ENCODE measurements at regions not wholly inside any gene's neighbourhood (a gene's known extent, or its start where the extent isn't known, plus 50 kb on each side); places are given as distances from the start of the nearest gene placed in this dataset.

DNA sequence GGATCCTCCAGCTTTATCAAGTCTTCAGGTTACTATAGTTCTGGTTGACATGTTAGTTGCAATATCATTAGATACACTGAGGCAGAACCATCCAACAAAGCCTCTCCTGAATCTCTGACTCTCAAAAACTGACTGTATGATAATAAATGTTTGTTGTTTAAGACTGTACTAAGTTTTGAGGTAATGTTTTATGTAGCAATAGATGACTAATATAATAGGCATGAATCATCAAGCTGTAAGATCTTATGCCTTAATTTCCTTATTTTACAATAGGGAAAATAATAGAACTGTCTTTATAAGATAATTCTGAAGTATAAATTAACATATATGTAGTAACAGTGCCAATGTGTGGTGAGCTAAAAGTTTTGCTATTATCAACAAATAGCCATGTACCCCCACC is 88.9 kb upstream of the TBC1D5 start:
- Mint-ChIP-seq H3K4me1 (peaks cover 16% of the 10 kb centered on the region), H3K27me3 (ENCODE audit: insufficient read depth) (no peaks in the 10 kb centered on the region), H3K4me3 (no peak overlapping the region), H3K36me3 (ENCODE audit: low read depth) (no peaks in the 10 kb centered on the region), H3K9me3 (no peaks in the 10 kb centered on the region), H3K27ac (no peak overlapping the region)
- Histone ChIP-seq H3K36me3 (ENCODE audit: control insufficient read depth, insufficient read depth, low read length) (no peaks in the 10 kb centered on the region), H3K9me3 (ENCODE audit: control insufficient read depth, low read length) (no peaks in the 10 kb centered on the region), H3K4me1 (ENCODE audit: control insufficient read depth, insufficient read depth, low read length) (peaks cover 5% of the 10 kb centered on the region), H3K27ac (ENCODE audit: low read depth, low read length) (no peak overlapping the region), H3K9ac (ENCODE audit: extremely low read depth, low read length, poor library complexity, severe bottlenecking) (no peak overlapping the region), H3K27me3 (ENCODE audit: control insufficient read depth, insufficient read depth, low read length, poor library complexity, severe bottlenecking) (no peaks in the 10 kb centered on the region), H3K4me3 (ENCODE audit: low read length) (no peak overlapping the region)
- DNase-seq = no peak
- TF ChIP-seq, protein P1, sequence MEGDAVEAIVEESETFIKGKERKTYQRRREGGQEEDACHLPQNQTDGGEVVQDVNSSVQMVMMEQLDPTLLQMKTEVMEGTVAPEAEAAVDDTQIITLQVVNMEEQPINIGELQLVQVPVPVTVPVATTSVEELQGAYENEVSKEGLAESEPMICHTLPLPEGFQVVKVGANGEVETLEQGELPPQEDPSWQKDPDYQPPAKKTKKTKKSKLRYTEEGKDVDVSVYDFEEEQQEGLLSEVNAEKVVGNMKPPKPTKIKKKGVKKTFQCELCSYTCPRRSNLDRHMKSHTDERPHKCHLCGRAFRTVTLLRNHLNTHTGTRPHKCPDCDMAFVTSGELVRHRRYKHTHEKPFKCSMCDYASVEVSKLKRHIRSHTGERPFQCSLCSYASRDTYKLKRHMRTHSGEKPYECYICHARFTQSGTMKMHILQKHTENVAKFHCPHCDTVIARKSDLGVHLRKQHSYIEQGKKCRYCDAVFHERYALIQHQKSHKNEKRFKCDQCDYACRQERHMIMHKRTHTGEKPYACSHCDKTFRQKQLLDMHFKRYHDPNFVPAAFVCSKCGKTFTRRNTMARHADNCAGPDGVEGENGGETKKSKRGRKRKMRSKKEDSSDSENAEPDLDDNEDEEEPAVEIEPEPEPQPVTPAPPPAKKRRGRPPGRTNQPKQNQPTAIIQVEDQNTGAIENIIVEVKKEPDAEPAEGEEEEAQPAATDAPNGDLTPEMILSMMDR (conservative IDR thresholded peaks at IDR 0.05) = no peak

DNA sequence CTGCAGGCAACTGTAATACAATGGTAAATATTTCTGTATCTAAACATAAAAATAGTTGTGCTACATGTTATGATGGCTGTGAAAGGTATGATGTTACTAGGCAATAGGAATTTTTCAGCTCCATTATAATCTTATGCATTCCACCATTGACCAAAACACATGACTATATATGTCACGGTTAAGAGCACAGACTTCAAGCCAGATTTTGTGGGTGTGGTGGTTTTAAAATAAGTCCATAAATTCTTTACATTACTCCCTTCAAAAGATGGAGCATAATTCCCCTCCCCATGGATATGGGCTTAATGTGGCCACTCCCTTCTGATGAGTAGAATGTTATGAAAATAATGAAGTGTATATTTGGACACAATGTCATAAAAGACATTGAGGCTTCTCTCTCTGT is 88.4 kb upstream of the TBC1D5 start:
- DNase-seq = no peak
- Mint-ChIP-seq H3K27ac (no peak overlapping the region), H3K4me1 (peaks cover 11% of the 10 kb centered on the region), H3K36me3 (ENCODE audit: low read depth) (no peaks in the 10 kb centered on the region), H3K27me3 (ENCODE audit: insufficient read depth) (no peaks in the 10 kb centered on the region), H3K9me3 (no peaks in the 10 kb centered on the region), H3K4me3 (no peak overlapping the region)
- TF ChIP-seq, protein P1 (conservative IDR thresholded peaks at IDR 0.05) = no peak
- Histone ChIP-seq H3K9me3 (ENCODE audit: control insufficient read depth, low read length) (no peaks in the 10 kb centered on the region), H3K4me1 (ENCODE audit: control insufficient read depth, insufficient read depth, low read length) (peaks cover 5% of the 10 kb centered on the region), H3K27ac (ENCODE audit: low read depth, low read length) (no peak overlapping the region), H3K9ac (ENCODE audit: extremely low read depth, low read length, poor library complexity, severe bottlenecking) (no peak overlapping the region), H3K4me3 (ENCODE audit: low read length) (no peak overlapping the region), H3K36me3 (ENCODE audit: control insufficient read depth, insufficient read depth, low read length) (no peaks in the 10 kb centered on the region), H3K27me3 (ENCODE audit: control insufficient read depth, insufficient read depth, low read length, poor library complexity, severe bottlenecking) (no peaks in the 10 kb centered on the region)
- WGBS, 2 experiments (ENCODE audit: insufficient coverage in 1 of 2, insufficient read length in 1 of 2) = no CpG with 5 or more reads among the region's 1 CpG

DNA sequence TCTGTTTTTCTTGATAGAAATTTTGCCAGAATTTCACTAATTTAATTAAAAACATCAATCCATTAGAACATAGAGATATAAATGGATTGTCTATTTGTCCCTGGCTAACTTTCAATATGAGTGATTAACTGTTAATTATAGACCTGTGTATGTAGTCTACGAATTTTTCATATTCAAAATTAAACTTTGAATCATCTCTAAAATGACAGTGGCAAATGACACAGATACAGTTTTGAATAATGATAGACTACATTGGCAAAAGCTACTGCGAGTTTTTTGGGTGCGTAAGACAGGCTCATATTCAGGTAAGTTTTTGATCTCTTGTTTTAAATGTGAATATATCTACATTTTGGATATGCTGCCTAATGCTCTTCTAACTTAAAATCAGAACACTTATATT is 86.0 kb upstream of the TBC1D5 start:
- Histone ChIP-seq H3K9me3 (ENCODE audit: control insufficient read depth, low read length) (no peaks in the 10 kb centered on the region), H3K9ac (ENCODE audit: extremely low read depth, low read length, poor library complexity, severe bottlenecking) (no peak overlapping the region), H3K27ac (ENCODE audit: low read depth, low read length) (no peak overlapping the region), H3K27me3 (ENCODE audit: control insufficient read depth, insufficient read depth, low read length, poor library complexity, severe bottlenecking) (no peaks in the 10 kb centered on the region), H3K4me1 (ENCODE audit: control insufficient read depth, insufficient read depth, low read length) (peaks cover 1% of the 10 kb centered on the region), H3K4me3 (ENCODE audit: low read length) (no peak overlapping the region), H3K36me3 (ENCODE audit: control insufficient read depth, insufficient read depth, low read length) (no peaks in the 10 kb centered on the region)
- H3K4me3 Mint-ChIP-seq = no peak overlapping the region
- no peak for DNase-seq
- no peaks in the 10 kb centered on the region for H3K27me3 Mint-ChIP-seq (ENCODE audit: insufficient read depth)
- WGBS, 2 experiments (ENCODE audit: insufficient coverage in 1 of 2, insufficient read length in 1 of 2) = 85% methylated on average over 3 of the region's 3 CpGs; no CpG with 5 or more reads in 1 of the 2 experiments
- peaks cover 9% of the 10 kb centered on the region for H3K4me1 Mint-ChIP-seq
- TF ChIP-seq, protein P1 (conservative IDR thresholded peaks at IDR 0.05) = no peak
- no peak overlapping the region for H3K27ac Mint-ChIP-seq
- no peaks in the 10 kb centered on the region for H3K36me3 Mint-ChIP-seq (ENCODE audit: low read depth)
- no peaks in the 10 kb centered on the region for H3K9me3 Mint-ChIP-seq

Measured in endodermal cell (in vitro differentiated cells).